SJSA1 (cell line): ENCODE measurements at regions not wholly inside any gene's neighbourhood (a gene's known extent, or its start where the extent isn't known, plus 50 kb on each side); places are given as distances from the start of the nearest gene placed in this dataset.

Experiments used
- DNase-seq, 2 experiments: peaks; one replicate each; pipeline ENCODE4 v3.0.0-alpha.2; 2015 to 2020; ENCODE audit warnings: low spot score in 2 of 2, low read depth in 1 of 2
- H3K27ac ChIP-seq: fragments of 250-450 bp; sonication (Bioruptor Pico); 2 replicates; pipeline ENCODE4 v1.5.1; 2020; ENCODE audit warnings: mild to moderate bottlenecking, moderate library complexity
- H3K27me3 ChIP-seq: fragments of 250-450 bp; sonication (Bioruptor Pico); replicated peaks from 2 replicates; pipeline ENCODE4 v1.5.1; 2020; ENCODE audit warnings: mild to moderate bottlenecking, moderate library complexity
- H3K36me3 ChIP-seq: fragments of 250-450 bp; sonication (Bioruptor Pico); 2 replicates; pipeline ENCODE4 v1.5.1; 2020; ENCODE audit warnings: mild to moderate bottlenecking
- H3K4me1 ChIP-seq: fragments of 250-450 bp; sonication (Bioruptor Pico); replicated peaks from 2 replicates; pipeline ENCODE4 v1.6.1; 2021; ENCODE audit warnings: mild to moderate bottlenecking
- H3K4me3 ChIP-seq: fragments of 250-450 bp; sonication (Bioruptor Pico); 2 replicates; pipeline ENCODE4 v1.5.1; 2020; ENCODE audit warnings: mild to moderate bottlenecking
- H3K9me3 ChIP-seq: fragments of 250-450 bp; sonication (Bioruptor Pico); replicated peaks from 2 replicates; pipeline ENCODE4 v1.5.1; 2020; ENCODE audit warnings: mild to moderate bottlenecking

- Histone ChIP-seq H3K4me1 (no peaks in the 10 kb centered on the region), H3K36me3 (no peaks in the 10 kb centered on the region), H3K27ac (no peak overlapping the region), H3K27me3 (no peaks in the 10 kb centered on the region), H3K4me3 (no peak overlapping the region), H3K9me3 (peaks cover 20% of the 10 kb centered on the region)
- no peak for DNase-seq
Observed at GRCh38 chr22:49080631-49081030, 747.0 kb downstream of the BRD1 start.

GRCh38 chr22:49079743-49080500 lies 747.8 kb downstream of the BRD1 start:
- peaks cover 20% of the 10 kb centered on the region for H3K9me3 ChIP-seq
- no peak for DNase-seq
- no peak overlapping the region for H3K27ac ChIP-seq
- H3K27me3 ChIP-seq = no peaks in the 10 kb centered on the region
- H3K4me3 ChIP-seq = no peak overlapping the region
- no peaks in the 10 kb centered on the region for H3K4me1 ChIP-seq
- no peaks in the 10 kb centered on the region for H3K36me3 ChIP-seq

DNA sequence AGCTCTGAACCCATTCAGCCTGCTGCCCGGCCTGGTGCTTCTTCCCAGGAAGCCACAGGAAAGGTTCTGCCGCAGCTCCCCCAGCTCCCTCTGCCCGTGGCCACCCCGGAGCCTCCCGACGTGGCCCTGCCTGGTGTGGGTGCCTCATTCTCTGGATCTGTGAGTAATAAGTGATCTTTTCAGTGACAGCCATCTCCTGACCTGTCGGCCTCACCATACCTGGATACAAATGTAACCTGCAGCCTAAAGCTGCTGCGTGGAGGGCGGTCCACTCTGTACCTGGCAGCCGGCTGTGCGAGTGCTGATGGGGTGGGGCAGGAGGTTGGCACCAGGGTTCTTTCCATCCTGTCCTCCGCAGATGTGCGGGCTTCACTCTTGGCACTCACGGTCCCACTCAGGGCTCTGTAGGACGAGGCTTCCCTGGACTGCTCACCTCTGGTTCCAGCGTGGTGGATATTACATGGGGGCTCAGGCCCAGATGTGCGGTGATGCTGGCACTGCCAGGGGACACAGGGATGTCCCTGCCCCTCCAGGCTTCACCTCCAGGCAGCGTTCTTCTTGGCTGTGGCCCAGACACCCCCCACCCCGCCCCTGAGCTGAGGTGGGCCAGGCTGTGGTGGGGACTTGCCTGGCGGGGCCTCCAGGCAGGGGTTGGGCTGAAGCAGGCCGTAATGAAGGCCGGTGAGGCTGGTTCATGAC lies 748.5 kb downstream of the BRD1 start:
- H3K4me3 ChIP-seq = no peak overlapping the region
- no peaks in the 10 kb centered on the region for H3K4me1 ChIP-seq
- H3K27ac ChIP-seq = no peak overlapping the region
- H3K27me3 ChIP-seq = no peaks in the 10 kb centered on the region
- no peaks in the 10 kb centered on the region for H3K36me3 ChIP-seq
- DNase-seq = no peak
- peaks cover 23% of the 10 kb centered on the region for H3K9me3 ChIP-seq

GRCh38 chr22:49078076-49078710 lies 749.5 kb downstream of the BRD1 start:
- no peak overlapping the region for H3K4me3 ChIP-seq
- no peak overlapping the region for H3K27ac ChIP-seq
- no peaks in the 10 kb centered on the region for H3K4me1 ChIP-seq
- no peak for DNase-seq
- H3K9me3 ChIP-seq = peaks cover 33% of the 10 kb centered on the region
- no peaks in the 10 kb centered on the region for H3K27me3 ChIP-seq
- H3K36me3 ChIP-seq = no peaks in the 10 kb centered on the region

GRCh38 chr22:49077586-49077985 lies 750.1 kb downstream of the BRD1 start:
- no peaks in the 10 kb centered on the region for H3K4me1 ChIP-seq
- no peaks in the 10 kb centered on the region for H3K36me3 ChIP-seq
- H3K27ac ChIP-seq = no peak overlapping the region
- peaks cover 38% of the 10 kb centered on the region for H3K9me3 ChIP-seq
- H3K27me3 ChIP-seq = no peaks in the 10 kb centered on the region
- no peak overlapping the region for H3K4me3 ChIP-seq
- DNase-seq = no peak

DNA sequence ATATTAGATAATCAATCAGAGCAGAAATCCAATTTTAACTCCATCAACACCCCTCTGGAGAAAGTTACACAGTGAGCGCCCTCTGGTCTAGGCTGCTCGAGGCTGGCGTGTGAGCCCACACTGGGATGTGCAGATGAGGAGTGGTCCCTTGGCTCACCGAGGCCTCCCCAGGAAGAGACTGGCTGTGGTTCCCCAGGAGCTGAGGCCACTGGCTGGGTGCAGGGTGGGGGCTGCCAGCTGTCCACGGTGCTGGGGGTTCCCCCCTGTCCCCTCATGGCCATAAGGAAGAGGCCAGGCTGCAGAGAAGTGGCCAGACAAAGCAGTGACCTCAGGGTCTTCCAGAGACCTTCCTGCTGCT lies 750.7 kb downstream of the BRD1 start:
- H3K27ac ChIP-seq = no peak overlapping the region

DNA sequence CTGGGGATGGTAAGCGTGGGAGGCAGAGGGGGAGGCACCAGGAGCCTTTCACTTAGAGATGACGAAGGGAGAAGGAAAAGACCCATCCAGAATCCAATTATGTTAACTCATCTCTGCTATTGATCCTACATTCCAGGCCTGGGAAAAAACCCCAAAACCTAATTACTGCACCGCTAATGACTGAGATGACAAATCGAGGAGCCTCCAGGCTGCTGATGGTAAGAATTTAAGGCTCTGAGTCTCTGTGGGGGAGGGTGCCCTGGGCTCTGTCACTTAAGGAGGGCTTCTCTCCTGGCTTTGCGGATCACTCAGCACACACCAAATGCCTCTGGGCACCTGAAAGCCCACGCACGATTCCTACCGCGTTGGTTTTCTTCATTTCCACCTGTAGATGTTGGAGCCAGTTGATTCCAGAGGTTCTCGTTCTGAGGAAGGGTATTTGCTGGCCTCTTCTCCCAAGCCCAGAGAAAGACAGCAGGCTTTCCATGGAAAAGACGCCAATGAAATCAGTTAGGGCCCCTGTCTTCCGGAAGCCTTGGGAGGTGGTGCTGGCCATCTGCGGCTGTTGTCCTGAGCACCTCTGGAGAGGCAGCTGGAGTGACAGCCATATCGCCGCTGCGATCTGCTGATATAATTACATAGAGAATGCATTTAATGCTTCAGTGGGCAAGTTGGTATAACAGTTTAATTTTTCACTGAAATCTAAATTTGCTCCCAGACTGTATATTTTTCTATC lies 751.2 kb downstream of the BRD1 start:
- no peak for DNase-seq
- no peak overlapping the region for H3K27ac ChIP-seq
- H3K9me3 ChIP-seq = peaks cover 40% of the 10 kb centered on the region
- no peak overlapping the region for H3K4me3 ChIP-seq
- no peaks in the 10 kb centered on the region for H3K27me3 ChIP-seq
- no peaks in the 10 kb centered on the region for H3K4me1 ChIP-seq
- no peaks in the 10 kb centered on the region for H3K36me3 ChIP-seq

More for the DNA sequence above, 750.7 kb downstream of the BRD1 start:
- no peak for DNase-seq
- H3K9me3 ChIP-seq = peaks cover 40% of the 10 kb centered on the region
- H3K4me3 ChIP-seq = no peak overlapping the region
- H3K27me3 ChIP-seq = no peaks in the 10 kb centered on the region
- no peaks in the 10 kb centered on the region for H3K4me1 ChIP-seq
- H3K36me3 ChIP-seq = no peaks in the 10 kb centered on the region

- Histone ChIP-seq H3K4me3 (no peak overlapping the region), H3K36me3 (no peaks in the 10 kb centered on the region), H3K27ac (no peak overlapping the region), H3K4me1 (no peaks in the 10 kb centered on the region), H3K9me3 (peaks cover 30% of the 10 kb centered on the region), H3K27me3 (no peaks in the 10 kb centered on the region)
- no peak for DNase-seq
Observed at GRCh38 chr22:49075150-49075549, 752.5 kb downstream of the BRD1 start.

DNA sequence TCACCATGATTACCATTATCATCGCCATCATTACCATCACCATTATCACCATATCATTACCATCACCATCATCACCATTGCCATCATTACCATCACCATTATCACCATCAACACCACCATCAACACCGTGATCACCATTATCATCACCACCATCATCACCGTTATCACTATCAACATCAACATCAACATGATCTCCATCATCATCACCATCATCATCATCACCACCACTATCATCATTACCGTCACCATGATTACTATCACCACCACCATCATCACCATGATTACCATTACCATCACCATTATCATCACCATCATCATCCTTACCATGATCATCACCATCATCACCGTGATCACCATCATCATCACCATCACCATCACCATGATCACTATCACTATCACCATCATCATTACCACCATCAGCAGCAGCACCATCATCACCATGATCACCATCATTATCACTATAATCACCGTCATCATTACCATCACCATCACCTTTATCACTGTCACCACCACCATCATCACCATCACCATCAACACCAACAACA lies 753.7 kb downstream of the BRD1 start:
- DNase-seq = no peak
- peaks cover 30% of the 10 kb centered on the region for H3K9me3 ChIP-seq

GRCh38 chr22:49072996-49073645 lies 754.6 kb downstream of the BRD1 start:
- no peak overlapping the region for H3K4me3 ChIP-seq
- H3K27me3 ChIP-seq = no peaks in the 10 kb centered on the region
- no peaks in the 10 kb centered on the region for H3K36me3 ChIP-seq
- H3K4me1 ChIP-seq = no peaks in the 10 kb centered on the region
- H3K27ac ChIP-seq = no peak overlapping the region
- peaks cover 24% of the 10 kb centered on the region for H3K9me3 ChIP-seq
- no peak for DNase-seq

More for the DNA sequence above, 753.7 kb downstream of the BRD1 start:
- H3K4me3 ChIP-seq = no peak overlapping the region
- H3K27me3 ChIP-seq = no peaks in the 10 kb centered on the region
- no peaks in the 10 kb centered on the region for H3K36me3 ChIP-seq
- H3K27ac ChIP-seq = no peak overlapping the region
- no peaks in the 10 kb centered on the region for H3K4me1 ChIP-seq

GRCh38 chr22:49070501-49070900 lies 757.2 kb downstream of the BRD1 start:
- H3K27me3 ChIP-seq = no peaks in the 10 kb centered on the region
- H3K27ac ChIP-seq = no peak overlapping the region
- no peaks in the 10 kb centered on the region for H3K36me3 ChIP-seq
- no peak for DNase-seq
- H3K4me3 ChIP-seq = no peak overlapping the region
- peaks cover 20% of the 10 kb centered on the region for H3K9me3 ChIP-seq
- no peaks in the 10 kb centered on the region for H3K4me1 ChIP-seq

- H3K4me3 ChIP-seq = no peak overlapping the region
- H3K27ac ChIP-seq = no peak overlapping the region
- H3K27me3 ChIP-seq = no peaks in the 10 kb centered on the region
- no peaks in the 10 kb centered on the region for H3K4me1 ChIP-seq
- peaks cover 15% of the 10 kb centered on the region for H3K9me3 ChIP-seq
- H3K36me3 ChIP-seq = no peaks in the 10 kb centered on the region
- DNase-seq = no peak
Observed at GRCh38 chr22:49068861-49069500, 758.7 kb downstream of the BRD1 start.

- no peaks in the 10 kb centered on the region for H3K27me3 ChIP-seq
- no peaks in the 10 kb centered on the region for H3K36me3 ChIP-seq
- no peak overlapping the region for H3K27ac ChIP-seq
- H3K4me1 ChIP-seq = no peaks in the 10 kb centered on the region
- no peak for DNase-seq
- peaks cover 1% of the 10 kb centered on the region; the same call in 1 of the 2 replicates for H3K9me3 ChIP-seq
- H3K4me3 ChIP-seq = no peak overlapping the region
Observed at GRCh38 chr22:49067504-49067903, 760.2 kb downstream of the BRD1 start.
